OCI-LY7 (cell line): ENCODE measurements at regions not wholly inside any gene's neighbourhood (a gene's known extent, or its start where the extent isn't known, plus 50 kb on each side); places are given as distances from the start of the nearest gene placed in this dataset.
"Not testable (repeated sequence)": the region's sequence is repeated elsewhere in the genome, so short reads cannot be mapped to it uniquely, and the experiment has no call there.

Source experiments
- CTCF ChIP-seq: fragments of 200-600 bp; sonication (generic); conservative IDR thresholded peaks from 2 replicates; pipeline ENCODE4 v1.5.1; 2014; ENCODE audit warnings: mild to moderate bottlenecking, antibody characterized with exemption, low read length, moderate library complexity, mixed read lengths
- EZH2phosphoT487 ChIP-seq: fragments of 200-600 bp; sonication (generic); IDR thresholded peaks from 2 replicates; pipeline ENCODE4 v1.6.1; 2018; ENCODE audit warnings: low read depth, borderline replicate concordance, mild to moderate bottlenecking, mixed run types, antibody characterized with exemption, low read length, moderate library complexity, mixed read lengths

GRCh38 chrX:3875638-3876037 lies 162.2 kb upstream of the PRKX start:
- TF ChIP-seq CTCF, EZH2phosphoT487: not testable (repeated sequence)
